MM.1S (cell line): ENCODE measurements at regions not wholly inside any gene's neighbourhood (a gene's known extent, or its start where the extent isn't known, plus 50 kb on each side); places are given as distances from the start of the nearest gene placed in this dataset.

ENCODE experiments used
- DNase-seq: peaks from one replicate; pipeline ENCODE4 v3.0.0-alpha.2; 2015
- H2AFZ ChIP-seq: fragments of 300-600 bp; sonication (generic); 2 replicates; pipeline ENCODE4 v1.6.0; 2016; ENCODE audit warnings: antibody characterized with exemption, low read length
- H3F3A ChIP-seq: fragments of 300-600 bp; sonication (generic); 2 replicates; pipeline ENCODE4 v1.6.1; 2016; ENCODE audit warnings: mild to moderate bottlenecking, antibody characterized with exemption, low read length, moderate library complexity, mixed read lengths; ENCODE audit not compliant: insufficient read depth
- H3K27ac ChIP-seq: fragments of 300-600 bp; sonication (generic); 2 replicates; pipeline ENCODE4 v1.5.1; 2016; ENCODE audit warnings: mild to moderate bottlenecking, low read length
- H3K27me3 ChIP-seq: fragments of 300-600 bp; sonication (generic); replicated peaks from 2 replicates; pipeline ENCODE4 v1.6.0; 2016; ENCODE audit warnings: low read length; ENCODE audit not compliant: insufficient read depth
- H3K36me3 ChIP-seq: fragments of 300-600 bp; sonication (generic); replicated peaks from 2 replicates; pipeline ENCODE4 v1.6.1; 2016; ENCODE audit warnings: mild to moderate bottlenecking, low read length, mixed read lengths; ENCODE audit not compliant: insufficient read depth
- H3K4me1 ChIP-seq: fragments of 300-600 bp; sonication (generic); 2 replicates; pipeline ENCODE4 v1.6.1; 2016; ENCODE audit warnings: low read length, mixed read lengths
- H3K4me2 ChIP-seq: fragments of 300-600 bp; sonication (generic); 2 replicates; pipeline ENCODE4 v1.6.0; 2016; ENCODE audit warnings: low read depth, low read length
- H3K4me3 ChIP-seq: fragments of 300-600 bp; sonication (generic); 2 replicates; pipeline ENCODE4 v1.5.1; 2016; ENCODE audit warnings: low read length, mixed read lengths
- H3K79me2 ChIP-seq: fragments of 300-600 bp; sonication (generic); 2 replicates; pipeline ENCODE4 v1.6.1; 2016; ENCODE audit warnings: mixed run types, low read length, mixed read lengths
- H3K9ac ChIP-seq: fragments of 300-600 bp; sonication (generic); 2 replicates; pipeline ENCODE4 v1.6.1; 2016; ENCODE audit warnings: low read length, mixed read lengths
- H3K9me2 ChIP-seq: fragments of 300-600 bp; sonication (generic); replicated peaks from 2 replicates; pipeline ENCODE4 v1.6.1; 2016; ENCODE audit warnings: mild to moderate bottlenecking, low read length, mixed read lengths; ENCODE audit not compliant: insufficient read depth
- H3K9me3 ChIP-seq: fragments of 300-600 bp; sonication (generic); replicated peaks from 2 replicates; pipeline ENCODE4 v1.6.1; 2016; ENCODE audit warnings: mild to moderate bottlenecking, low read length, mixed read lengths; ENCODE audit not compliant: insufficient read depth
- H4K20me1 ChIP-seq: fragments of 300-600 bp; sonication (generic); 2 replicates; pipeline ENCODE4 v1.6.1; 2016; ENCODE audit warnings: mild to moderate bottlenecking, low read length, moderate library complexity, mixed read lengths; ENCODE audit not compliant: insufficient read depth
- EZH2 ChIP-seq: fragments of 300-600 bp; sonication (generic); optimal IDR thresholded peaks from 2 replicates; pipeline ENCODE3; 2017; ENCODE audit warnings: low read depth, mild to moderate bottlenecking, antibody characterized with exemption, low read length, mixed read lengths
- EZH2phosphoT487 ChIP-seq: fragments of 300-600 bp; sonication (generic); IDR thresholded peaks from 2 replicates; pipeline ENCODE4 v1.6.1; 2018; ENCODE audit warnings: antibody characterized with exemption, low read length
- TF ChIP-seq, protein P1 (sequence below): fragments of 300-600 bp; sonication (generic); IDR thresholded peaks from 2 replicates; pipeline ENCODE4 v1.5.1; 2016; ENCODE audit warnings: antibody characterized with exemption, low read length, mixed read lengths

DNA sequence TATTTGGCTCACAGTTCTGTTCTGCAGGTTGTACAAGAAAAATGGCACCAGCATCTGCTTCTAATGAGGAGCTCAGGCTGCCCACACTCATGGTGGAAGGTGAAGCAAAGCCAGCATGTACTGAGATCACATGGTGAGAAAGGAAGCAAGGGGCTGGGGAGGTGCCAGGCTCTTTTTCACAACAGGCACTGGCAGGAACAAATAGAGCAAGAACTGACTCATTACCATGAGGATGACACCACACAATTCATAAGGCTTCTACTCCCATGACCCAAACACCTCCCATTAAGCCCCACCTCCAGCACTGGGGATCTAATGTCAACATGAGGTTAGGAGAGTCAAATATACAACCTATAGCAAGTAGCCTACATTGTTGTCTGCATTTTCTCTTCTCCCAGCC, 522.6 kb downstream of the RFC3 start:
- no peaks in the 10 kb centered on the region for H3K9me2 ChIP-seq
- no peaks in the 10 kb centered on the region for H3K36me3 ChIP-seq
- H3K4me2 ChIP-seq: no peak overlapping the region
- H3K79me2 ChIP-seq: no peaks in the 10 kb centered on the region
- H3F3A ChIP-seq: no peaks in the 10 kb centered on the region
- no peaks in the 10 kb centered on the region for H3K27me3 ChIP-seq
- H3K4me3 ChIP-seq: no peak overlapping the region
- H3K4me1 ChIP-seq: no peaks in the 10 kb centered on the region
- H3K27ac ChIP-seq: no peak overlapping the region
- no peak overlapping the region for H3K9ac ChIP-seq
- TF ChIP-seq EZH2phosphoT487: no peak
- no peak for TF ChIP-seq EZH2
- TF ChIP-seq, protein P1, sequence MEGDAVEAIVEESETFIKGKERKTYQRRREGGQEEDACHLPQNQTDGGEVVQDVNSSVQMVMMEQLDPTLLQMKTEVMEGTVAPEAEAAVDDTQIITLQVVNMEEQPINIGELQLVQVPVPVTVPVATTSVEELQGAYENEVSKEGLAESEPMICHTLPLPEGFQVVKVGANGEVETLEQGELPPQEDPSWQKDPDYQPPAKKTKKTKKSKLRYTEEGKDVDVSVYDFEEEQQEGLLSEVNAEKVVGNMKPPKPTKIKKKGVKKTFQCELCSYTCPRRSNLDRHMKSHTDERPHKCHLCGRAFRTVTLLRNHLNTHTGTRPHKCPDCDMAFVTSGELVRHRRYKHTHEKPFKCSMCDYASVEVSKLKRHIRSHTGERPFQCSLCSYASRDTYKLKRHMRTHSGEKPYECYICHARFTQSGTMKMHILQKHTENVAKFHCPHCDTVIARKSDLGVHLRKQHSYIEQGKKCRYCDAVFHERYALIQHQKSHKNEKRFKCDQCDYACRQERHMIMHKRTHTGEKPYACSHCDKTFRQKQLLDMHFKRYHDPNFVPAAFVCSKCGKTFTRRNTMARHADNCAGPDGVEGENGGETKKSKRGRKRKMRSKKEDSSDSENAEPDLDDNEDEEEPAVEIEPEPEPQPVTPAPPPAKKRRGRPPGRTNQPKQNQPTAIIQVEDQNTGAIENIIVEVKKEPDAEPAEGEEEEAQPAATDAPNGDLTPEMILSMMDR: no peak
- no peaks in the 10 kb centered on the region for H4K20me1 ChIP-seq
- no peak overlapping the region for H2AFZ ChIP-seq
- DNase-seq: no peak
- H3K9me3 ChIP-seq: no peaks in the 10 kb centered on the region

DNA sequence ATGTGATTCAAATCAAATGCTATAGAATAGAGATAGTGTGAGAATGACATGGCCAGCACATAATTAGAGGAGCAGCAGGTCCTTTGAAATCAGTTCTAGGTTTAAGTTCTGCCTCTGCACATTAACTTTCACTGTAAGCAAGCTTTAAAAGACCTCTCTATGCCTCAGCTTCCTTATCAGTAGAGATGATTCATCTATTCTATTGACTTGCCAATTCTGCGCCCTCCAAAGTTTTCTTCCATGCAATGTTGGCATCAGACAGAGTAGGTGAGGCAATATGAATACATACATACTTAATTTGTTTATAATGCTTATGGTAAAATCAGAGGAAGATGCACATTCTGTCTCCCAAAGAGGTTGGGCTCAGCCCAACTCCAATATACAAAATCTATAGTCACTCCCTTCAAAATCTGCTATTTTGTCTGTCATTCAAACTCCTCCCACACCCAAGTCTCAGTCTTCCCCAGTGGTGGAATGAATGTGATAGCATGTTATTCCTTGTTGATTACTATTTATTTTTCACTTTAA, 525.5 kb downstream of the RFC3 start:
- no peak for DNase-seq
- H3K36me3 ChIP-seq: no peaks in the 10 kb centered on the region
- H4K20me1 ChIP-seq: no peaks in the 10 kb centered on the region
- H3K27ac ChIP-seq: no peak overlapping the region
- H3K9me2 ChIP-seq: no peaks in the 10 kb centered on the region
- H3K4me1 ChIP-seq: no peaks in the 10 kb centered on the region
- no peaks in the 10 kb centered on the region for H3K79me2 ChIP-seq
- no peaks in the 10 kb centered on the region for H3K9me3 ChIP-seq
- H2AFZ ChIP-seq: no peak overlapping the region
- H3F3A ChIP-seq: no peaks in the 10 kb centered on the region
- H3K4me3 ChIP-seq: no peak overlapping the region
- no peaks in the 10 kb centered on the region for H3K27me3 ChIP-seq
- TF ChIP-seq, protein P1: no peak
- TF ChIP-seq EZH2: no peak
- no peak for TF ChIP-seq EZH2phosphoT487
- H3K4me2 ChIP-seq: no peak overlapping the region
- H3K9ac ChIP-seq: no peak overlapping the region

DNA sequence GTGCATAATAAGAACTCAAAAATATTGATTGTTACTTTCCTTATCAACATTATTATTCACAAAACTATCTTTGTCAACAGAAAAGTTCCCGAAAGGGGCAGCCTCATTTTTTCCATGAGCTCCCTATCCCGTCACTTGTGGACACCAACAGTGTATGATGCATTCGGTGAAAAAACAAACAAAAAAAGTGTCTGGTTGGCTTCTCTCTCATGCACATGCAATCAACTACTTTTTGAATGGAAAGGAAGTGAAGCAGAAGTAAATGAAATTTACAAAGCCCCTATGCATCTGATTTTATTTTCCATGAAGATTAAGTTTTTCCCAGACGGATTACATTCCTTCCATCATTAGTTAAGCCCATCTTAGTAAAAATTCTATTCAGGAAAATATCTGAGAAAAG, 526.9 kb downstream of the RFC3 start:
- no peaks in the 10 kb centered on the region for H3K9me3 ChIP-seq
- H3F3A ChIP-seq: no peaks in the 10 kb centered on the region
- no peak overlapping the region for H3K27ac ChIP-seq
- H3K36me3 ChIP-seq: no peaks in the 10 kb centered on the region
- no peak overlapping the region for H3K4me2 ChIP-seq
- TF ChIP-seq EZH2phosphoT487: no peak
- TF ChIP-seq, protein P1: no peak
- TF ChIP-seq EZH2: no peak
- H3K79me2 ChIP-seq: no peaks in the 10 kb centered on the region
- no peaks in the 10 kb centered on the region for H3K9me2 ChIP-seq
- H3K9ac ChIP-seq: no peak overlapping the region
- no peaks in the 10 kb centered on the region for H4K20me1 ChIP-seq
- no peak overlapping the region for H2AFZ ChIP-seq
- H3K4me1 ChIP-seq: no peaks in the 10 kb centered on the region
- DNase-seq: no peak
- H3K4me3 ChIP-seq: no peak overlapping the region
- no peaks in the 10 kb centered on the region for H3K27me3 ChIP-seq
